Left lung (tissue), 4 donors: ENCODE measurements at regions not wholly inside any gene's neighbourhood (a gene's known extent, or its start where the extent isn't known, plus 50 kb on each side); places are given as distances from the start of the nearest gene placed in this dataset.
A peak's percentile ranks its signal among the peaks of the same experiment; 100 is the strongest.

Experiments used
- ATAC-seq: fragments of 200-7000 bp; cut with Tn5 transposase; one replicate; pipeline ENCODE4 v1.9.1; 2020; ENCODE audit warnings: moderate library complexity
- DNase-seq, 4 donors: peaks; one replicate each; pipeline ENCODE4 v3.0.0-alpha.2; 2013 to 2020
- H3K27ac ChIP-seq, 2 donors: fragments of 200-600 bp; sonication (generic) in 1 of 2; one replicate each; pipeline versions ENCODE4 v1.5.0 to v1.8.0; 2020 to 2021
- H3K27me3 ChIP-seq, 2 donors: fragments of 200-600 bp; sonication (generic) in 1 of 2; one replicate each; pipeline versions ENCODE4 v1.5.0 to v1.8.0; 2020 to 2021
- H3K36me3 ChIP-seq, 2 donors: fragments of 200-600 bp; sonication (generic) in 1 of 2; one replicate each; pipeline versions ENCODE4 v1.5.0 to v1.8.0; 2020 to 2021
- H3K4me1 ChIP-seq, 2 donors: fragments of 200-600 bp; one replicate each; pipeline ENCODE4 v1.8.0; 2021
- H3K4me3 ChIP-seq, 2 donors: fragments of 200-600 bp; sonication (generic) in 1 of 2; one replicate each; pipeline versions ENCODE4 v1.5.0 to v1.8.0; 2020 to 2021; ENCODE audit warnings: mild to moderate bottlenecking in 1 of 2
- H3K9me3 ChIP-seq, 2 donors: fragments of 200-600 bp; sonication (generic) in 1 of 2; one replicate each; pipeline versions ENCODE4 v1.5.0 to v1.8.0; 2020 to 2021
- CTCF ChIP-seq, 2 donors: fragments of 200-600 bp; sonication (generic) in 1 of 2; IDR thresholded peaks; one replicate each; pipeline versions ENCODE4 v1.5.0 to v1.8.0; 2021; ENCODE audit warnings: antibody characterized with exemption in 2 of 2
- intact Hi-C, 2 donors: fragments of 100-400 bp; cut with DNase I; formaldehyde crosslinking; loops; one replicate each; pipeline versions ENCODE4 v1.11.2 to v1.14.2; 2022
- donor health status: DM: no; HTN: yes; CAD: no.
- donor health status: DM: no; HTN: no; CAD: no.

GRCh38 chr15:81812456-81812855 is 233.4 kb downstream of the MEX3B start:
- Histone ChIP-seq H3K9me3 (no peaks in the 10 kb centered on the region), H3K36me3 (no peaks in the 10 kb centered on the region), H3K27ac (no peak overlapping the region), H3K4me3 (no peak overlapping the region), H3K4me1 (no peaks in the 10 kb centered on the region), H3K27me3 (no peaks in the 10 kb centered on the region)
- ATAC-seq (no peak), DNase-seq (no peak)
- intact Hi-C loops = no loop called here
- no peak for TF ChIP-seq CTCF (IDR thresholded peaks at IDR 0.05)

- H3K27ac ChIP-seq = no peak overlapping the region
- no peaks in the 10 kb centered on the region for H3K36me3 ChIP-seq
- no peak for DNase-seq
- ATAC-seq = no peak
- H3K27me3 ChIP-seq = no peaks in the 10 kb centered on the region
- no peak overlapping the region for H3K4me3 ChIP-seq
- H3K4me1 ChIP-seq = no peaks in the 10 kb centered on the region
- intact Hi-C loops = no loop called here
- TF ChIP-seq CTCF (IDR thresholded peaks at IDR 0.05) = no peak
- H3K9me3 ChIP-seq = no peaks in the 10 kb centered on the region
These were observed 234.1 kb downstream of the MEX3B start for GRCh38 chr15:81811736-81812135.

GRCh38 chr15:81809543-81809942 is 236.3 kb downstream of the MEX3B start:
- peak; percentile 16 for ATAC-seq
- no peaks in the 10 kb centered on the region for H3K36me3 ChIP-seq
- peak in 1 of 4 donors; percentile 20 for DNase-seq
- no peak for TF ChIP-seq CTCF (IDR thresholded peaks at IDR 0.05)
- H3K4me1 ChIP-seq = no peaks in the 10 kb centered on the region
- intact Hi-C loops = no loop called here
- no peak overlapping the region for H3K4me3 ChIP-seq
- H3K9me3 ChIP-seq = no peaks in the 10 kb centered on the region
- H3K27ac ChIP-seq = no peak overlapping the region
- no peaks in the 10 kb centered on the region for H3K27me3 ChIP-seq

- Histone ChIP-seq H3K36me3 (no peaks in the 10 kb centered on the region), H3K4me3 (no peak overlapping the region), H3K9me3 (no peaks in the 10 kb centered on the region), H3K4me1 (no peaks in the 10 kb centered on the region), H3K27me3 (no peaks in the 10 kb centered on the region), H3K27ac (no peak overlapping the region)
- TF ChIP-seq CTCF (IDR thresholded peaks at IDR 0.05) = no peak
- intact Hi-C loops = no loop called here
- ATAC-seq (no peak), DNase-seq (no peak)
These were observed 238.0 kb downstream of the MEX3B start for GRCh38 chr15:81807806-81808205.

GRCh38 chr15:81807186-81807585 is 238.6 kb downstream of the MEX3B start:
- H3K4me3 ChIP-seq = no peak overlapping the region
- no peaks in the 10 kb centered on the region for H3K36me3 ChIP-seq
- intact Hi-C loops = no loop called here
- no peaks in the 10 kb centered on the region for H3K9me3 ChIP-seq
- ATAC-seq (no peak), DNase-seq (no peak)
- no peaks in the 10 kb centered on the region for H3K27me3 ChIP-seq
- no peaks in the 10 kb centered on the region for H3K4me1 ChIP-seq
- TF ChIP-seq CTCF (IDR thresholded peaks at IDR 0.05) = no peak
- no peak overlapping the region for H3K27ac ChIP-seq
